AG04449 (cell line): ENCODE measurements at regions not wholly inside any gene's neighbourhood (a gene's known extent, or its start where the extent isn't known, plus 50 kb on each side); places are given as distances from the start of the nearest gene placed in this dataset.

Experiments
- CTCF ChIA-PET: fragments of 350-600 bp; formaldehyde crosslinking; extraction: SDS; loops from one replicate; lab custom pipeline; 2021; ENCODE audit warnings: antibody characterized with exemption; lab: Yijun Ruan, JAX
- POLR2A ChIA-PET: fragments of 400-600, 350-600 bp; formaldehyde crosslinking; extraction: SDS; loops from one replicate; lab custom pipeline; 2020; ENCODE audit warnings: antibody characterized with exemption, inconsistent platforms; lab: Yijun Ruan, JAX
- DNase-seq: peaks from one replicate; pipeline ENCODE4 v3.0.0-alpha.2; 2010; ENCODE audit warnings: low read depth, low spot score
- H3K4me3 ChIP-seq: 2 replicates; pipeline ENCODE4 v1.5.1; 2011; ENCODE audit warnings: low read depth, mild to moderate bottlenecking, control low read depth, low read length
- CTCF ChIP-seq: IDR thresholded peaks from one replicate; pipeline ENCODE4 v1.5.1; 2011; ENCODE audit warnings: mild to moderate bottlenecking, moderate library complexity, low read length, control low read depth, inconsistent platforms; ENCODE audit not compliant: insufficient read depth; ENCODE audit errors: missing control alignments

- ChIA-PET CTCF (no interaction called here), POLR2A (no interaction called here)
- H3K4me3 ChIP-seq = no peak overlapping the region
- no peak for TF ChIP-seq CTCF
- no peak for DNase-seq
Observed at GRCh38 chr2:59804732-59805131, 748.7 kb downstream of the BCL11A start.

GRCh38 chr2:59803586-59803985 is 749.9 kb downstream of the BCL11A start:
- ChIA-PET CTCF (no interaction called here), POLR2A (no interaction called here)
- TF ChIP-seq CTCF = no peak
- no peak overlapping the region for H3K4me3 ChIP-seq
- DNase-seq = no peak

- no peak for DNase-seq
- POLR2A ChIA-PET = no interaction called here
- H3K4me3 ChIP-seq = no peak overlapping the region
- no peak for TF ChIP-seq CTCF
- CTCF ChIA-PET = no interaction called here
Observed at GRCh38 chr2:59798687-59799232, 754.7 kb downstream of the BCL11A start.

- ChIA-PET POLR2A (no interaction called here), CTCF (no interaction called here)
- no peak overlapping the region for H3K4me3 ChIP-seq
- TF ChIP-seq CTCF = no peak
- no peak for DNase-seq
Observed at GRCh38 chr2:59791004-59791618, 762.3 kb downstream of the BCL11A start.

GRCh38 chr2:59790186-59791003 is 763.1 kb downstream of the BCL11A start:
- TF ChIP-seq CTCF = no peak
- POLR2A ChIA-PET = no interaction called here
- CTCF ChIA-PET = no interaction called here
- H3K4me3 ChIP-seq = no peak overlapping the region
- DNase-seq = no peak

- POLR2A ChIA-PET = no interaction called here
- H3K4me3 ChIP-seq = no peak overlapping the region
- TF ChIP-seq CTCF = no peak
- no peak for DNase-seq
- CTCF ChIA-PET = no interaction called here
Observed at GRCh38 chr2:59789523-59789922, 763.9 kb downstream of the BCL11A start.
